HepG2 (cell line): ENCODE measurements at regions not wholly inside any gene's neighbourhood (a gene's known extent, or its start where the extent isn't known, plus 50 kb on each side); places are given as distances from the start of the nearest gene placed in this dataset.
A peak's percentile ranks its signal among the peaks of the same experiment; 100 is the strongest.

Source experiments
- ATAC-seq: fragments of 200-7000 bp; cut with Tn5 transposase; 3 replicates; pipeline ENCODE4 v1.9.1; 2020; ENCODE audit warnings: mild to moderate bottlenecking, moderate library complexity
- BruUV-seq: library from RNA; stranded (reverse); fragments of 400-500 nt; replicated peaks from 2 replicates; lab custom pipeline; 2021; lab: Mats Ljungman, UMichigan
- CTCF ChIA-PET: fragments of 300-600 bp; formaldehyde crosslinking; extraction: SDS; loops from one replicate; lab custom pipeline; 2021; ENCODE audit warnings: low total read pairs, inconsistent platforms, low intra/inter-chr PET ratio; lab: Yijun Ruan, JAX
- POLR2A ChIA-PET: fragments of 350-600 bp; sonication (Branson Sonifier 250); formaldehyde crosslinking; loops from one replicate; lab custom pipeline; 2020; ENCODE audit warnings: antibody characterized with exemption, inconsistent platforms; lab: Yijun Ruan, JAX
- DNase-seq: peaks from one replicate; pipeline ENCODE4 v3.0.0-alpha.2; 2015; ENCODE audit warnings: low spot score
- FAIRE-seq: peaks from 3 replicates; lab custom pipeline; 2011; peaks lifted over from hg19 to GRCh38; lab: Jason Lieb, UNC
- H2AFZ ChIP-seq: one replicate; pipeline ENCODE4 v1.6.1; 2011; ENCODE audit warnings: low read length, inconsistent platforms
- H3K27ac ChIP-seq: fragments of 300-600 bp; 3 replicates; pipeline ENCODE4 v1.8.0; 2011; ENCODE audit warnings: mixed run types, mild to moderate bottlenecking, mixed read lengths, low read length, inconsistent platforms; ENCODE audit not compliant: insufficient read depth; ENCODE audit errors: extremely low read length
- H3K27me3 ChIP-seq, 2 experiments: fragments of 200-600 bp in 1 of 2; 2 replicates in 1 of 2; 3 replicates in 1 of 2; pipeline versions ENCODE4 v1.6.0 to v1.8.0; 2011; ENCODE audit warnings: low read length in 2 of 2, mild to moderate bottlenecking in 2 of 2, moderate library complexity in 2 of 2, inconsistent platforms in 1 of 2; ENCODE audit not compliant: insufficient read depth in 2 of 2, control insufficient read depth in 1 of 2
- H3K36me3 ChIP-seq, 2 experiments: fragments of 200-600 bp in 1 of 2; replicated peaks in 1 of 2; 2 replicates in 1 of 2; 3 replicates in 1 of 2; pipeline versions ENCODE4 v1.5.1 to v1.8.0; 2011; ENCODE audit warnings: low read length in 2 of 2, inconsistent platforms in 1 of 2; ENCODE audit not compliant: insufficient read depth in 2 of 2, control insufficient read depth in 1 of 2
- H3K4me1 ChIP-seq: 2 replicates; pipeline ENCODE4 v1.5.1; 2012; ENCODE audit warnings: low read length, inconsistent platforms; ENCODE audit not compliant: insufficient read depth
- H3K4me2 ChIP-seq: 2 replicates; pipeline ENCODE4 v1.6.0; 2011; ENCODE audit warnings: low read depth, low read length, inconsistent platforms
- H3K4me3 ChIP-seq, 3 experiments: fragments of 200-600 bp in 1 of 3; sonication (generic), shearing (Covaris generic) in 1 of 3; replicated peaks in 1 of 3; 2 replicates each; pipeline ENCODE4 v1.5.1; 2011 to 2016; ENCODE audit warnings: low read length in 3 of 3, inconsistent platforms in 2 of 3, low read depth in 2 of 3, mild to moderate bottlenecking in 2 of 3, control low read depth in 1 of 3, mixed read lengths in 1 of 3; ENCODE audit not compliant: insufficient read depth in 1 of 3
- H3K79me2 ChIP-seq: one replicate; pipeline ENCODE4 v1.6.1; 2011; ENCODE audit warnings: low read length, inconsistent platforms; ENCODE audit not compliant: insufficient read depth
- H3K9ac ChIP-seq: 2 replicates; pipeline ENCODE4 v1.6.0; 2011; ENCODE audit warnings: mild to moderate bottlenecking, low read depth, low read length, inconsistent platforms; ENCODE audit not compliant: insufficient read depth
- H3K9me3 ChIP-seq: 2 replicates; pipeline ENCODE4 v1.5.1; 2012; ENCODE audit warnings: mild to moderate bottlenecking, low read length
- H4K20me1 ChIP-seq: 2 replicates; pipeline ENCODE4 v1.6.0; 2011; ENCODE audit warnings: inconsistent platforms, mild to moderate bottlenecking, low read length, moderate library complexity; ENCODE audit not compliant: insufficient read depth
- ATF7 ChIP-seq, 2 experiments: fragments of 450-650 bp in 1 of 2; sonication (generic) in 1 of 2; formaldehyde crosslinking in 1 of 2; IDR thresholded peaks; 2 replicates each; pipeline versions ENCODE4 v1.4.0 to v1.6.1; 2016 to 2020; ENCODE audit warnings: antibody characterized with exemption in 1 of 2, mild to moderate bottlenecking in 1 of 2, missing genetic modification reagents in 1 of 2
- CHD4 ChIP-seq: fragments of 200-600 bp; sonication (generic); IDR thresholded peaks from 2 replicates; pipeline ENCODE4 v1.7.0; 2017; ENCODE audit warnings: mild to moderate bottlenecking, low read length, borderline replicate concordance
- CREB1 ChIP-seq, 2 experiments: fragments of 450-650 bp in 1 of 2; IDR thresholded peaks; 2 replicates each; pipeline ENCODE4 v1.6.1; 2016 to 2017; ENCODE audit warnings: control low read depth in 1 of 2, mild to moderate bottlenecking in 1 of 2, missing compliant biosample characterization in 1 of 2, missing genetic modification characterization in 1 of 2
- MAFF ChIP-seq: IDR thresholded peaks from 2 replicates; pipeline ENCODE4 v1.6.1; 2011; ENCODE audit warnings: low read depth, low read length, improper control_type of control experiment
- MAFK ChIP-seq, 2 experiments: IDR thresholded peaks in 1 of 2; conservative IDR thresholded peaks in 1 of 2; 2 replicates each; pipeline ENCODE4 v1.6.1; 2011; ENCODE audit warnings: improper control_type of control experiment in 2 of 2, low read length in 2 of 2
- ZNF549 ChIP-seq: sonication (generic); formaldehyde crosslinking; IDR thresholded peaks from 2 replicates; pipeline ENCODE4 v1.5.0; 2020; ENCODE audit warnings: missing genetic modification reagents
- ZNF605 ChIP-seq: sonication (generic); formaldehyde crosslinking; IDR thresholded peaks from 2 replicates; pipeline ENCODE4 v1.8.0; 2022; ENCODE audit warnings: mild to moderate bottlenecking, missing genetic modification reagents
- WGBS: methylation state at CpG from one replicate; pipeline ENCODE4 v1.1.6; 2017; ENCODE audit warnings: low lambda C conversion rate; 5-methylcytosine and 5-hydroxymethylcytosine counted together
- in situ Hi-C: cut with HindIII; loops from 2 replicates; pipeline ENCODE4 v1.10.0; 2017; ENCODE audit warnings: low pct_unique_long_range_greater_than_20kb; ENCODE audit not compliant: extremely low pct_ligation_motif_present
- intact Hi-C: fragments of 100-400 bp; cut with micrococcal nuclease; formaldehyde crosslinking; loops from one replicate; pipeline ENCODE4 v1.10.0; 2022; ENCODE audit not compliant: unreplicated experiment
- TF ChIP-seq, protein P1 (sequence below): sonication (generic); formaldehyde crosslinking; conservative IDR thresholded peaks from 2 replicates; pipeline ENCODE4 v1.8.1; 2023; ENCODE audit warnings: missing genetic modification reagents

DNA sequence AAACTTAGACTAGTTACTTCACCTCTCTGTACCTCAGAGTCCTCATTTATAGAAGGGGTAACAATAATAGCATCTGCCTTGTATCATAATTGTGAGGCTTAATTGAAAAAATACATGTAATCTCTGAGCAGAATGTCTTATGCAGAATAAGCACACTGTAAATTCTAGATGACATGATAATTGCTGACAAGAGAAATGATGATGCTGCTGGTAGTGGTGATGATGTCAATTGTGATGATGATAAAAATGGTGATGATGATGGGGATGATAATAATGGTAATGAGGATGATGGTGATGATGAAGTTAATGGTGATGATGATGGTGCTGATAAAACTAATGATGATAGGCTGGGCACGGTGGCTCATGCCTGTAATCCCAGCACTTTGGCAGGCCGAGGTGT is 346.1 kb upstream of the CDH4 start:
- TF ChIP-seq ZNF605 (CRISPR knock-in tag) (no peak), ATF7 (IDR thresholded peaks at IDR 0.05) (peak; percentile 24; the same call in 1 of the 2 replicates), ATF7 (CRISPR knock-in tag; IDR thresholded peaks at IDR 0.05) (no peak), MAFF (peak; percentile 48; the same call in 1 of the 2 replicates), CHD4 (no peak), MAFK (conservative IDR thresholded peaks at IDR 0.05 in 1 of 2, IDR thresholded peaks at IDR 0.05 in 1 of 2; ENCODE audit: low read length in 2 of 2) (peak; percentile 54 to 65; a peak in 3 of 4 replicates), ZNF549 (CRISPR knock-in tag) (no peak), CREB1 (IDR thresholded peaks at IDR 0.05) (peak; percentile 88), CREB1 (CRISPR knock-in tag; IDR thresholded peaks at IDR 0.05) (no peak)
- TF ChIP-seq, protein P1, sequence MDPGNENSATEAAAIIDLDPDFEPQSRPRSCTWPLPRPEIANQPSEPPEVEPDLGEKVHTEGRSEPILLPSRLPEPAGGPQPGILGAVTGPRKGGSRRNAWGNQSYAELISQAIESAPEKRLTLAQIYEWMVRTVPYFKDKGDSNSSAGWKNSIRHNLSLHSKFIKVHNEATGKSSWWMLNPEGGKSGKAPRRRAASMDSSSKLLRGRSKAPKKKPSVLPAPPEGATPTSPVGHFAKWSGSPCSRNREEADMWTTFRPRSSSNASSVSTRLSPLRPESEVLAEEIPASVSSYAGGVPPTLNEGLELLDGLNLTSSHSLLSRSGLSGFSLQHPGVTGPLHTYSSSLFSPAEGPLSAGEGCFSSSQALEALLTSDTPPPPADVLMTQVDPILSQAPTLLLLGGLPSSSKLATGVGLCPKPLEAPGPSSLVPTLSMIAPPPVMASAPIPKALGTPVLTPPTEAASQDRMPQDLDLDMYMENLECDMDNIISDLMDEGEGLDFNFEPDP (CRISPR knock-in tag) = no peak
- 16% methylated on average over 2 of the region's 2 CpGs for WGBS
- Histone ChIP-seq H2AFZ (no peak overlapping the region), H3K4me2 (no peak overlapping the region), H4K20me1 (no peaks in the 10 kb centered on the region), H3K4me3 (no peak overlapping the region), H3K27me3 (no peaks in the 10 kb centered on the region), H3K9me3 (peaks cover 84% of the 10 kb centered on the region), H3K9ac (no peak overlapping the region), H3K36me3 (no peaks in the 10 kb centered on the region), H3K79me2 (no peaks in the 10 kb centered on the region), H3K27ac (no peak overlapping the region), H3K4me1 (no peaks in the 10 kb centered on the region)
- intact Hi-C loops (no loop called here), in situ Hi-C loops (no loop called here)
- BruUV-seq = no TSS peak
- FAIRE-seq (no peak), ATAC-seq (no peak), DNase-seq (no peak)
- CTCF ChIA-PET = no interaction called here
- POLR2A ChIA-PET = no interaction called here
